Endothelial cell of umbilical vein (primary cell): ENCODE measurements at regions not wholly inside any gene's neighbourhood (a gene's known extent, or its start where the extent isn't known, plus 50 kb on each side); places are given as distances from the start of the nearest gene placed in this dataset.
A peak's percentile ranks its signal among the peaks of the same experiment; 100 is the strongest.

Source experiments
- BruUV-seq: library from RNA; stranded (reverse); fragments of 400-500 nt; replicated peaks from 2 replicates; lab custom pipeline; 2021; lab: Mats Ljungman, UMichigan
- CTCF ChIA-PET: fragments of 300-600, 350-600 bp; sonication (Branson Sonifier 250); formaldehyde crosslinking; loops from one replicate; lab custom pipeline; 2021; ENCODE audit warnings: antibody characterized with exemption, inconsistent platforms; lab: Charles Lee
- POLR2A ChIA-PET: fragments of 300-600, 350-600 bp; sonication (Branson Sonifier 250); formaldehyde crosslinking; loops from one replicate; lab custom pipeline; 2021; ENCODE audit warnings: antibody characterized with exemption, inconsistent platforms; lab: Charles Lee
- DNase-seq: peaks from one replicate; pipeline ENCODE4 v3.0.0-alpha.2; 2011; ENCODE audit warnings: low read depth, low spot score
- FAIRE-seq: peaks from 2 replicates; lab custom pipeline; 2011; peaks lifted over from hg19 to GRCh38; lab: Jason Lieb, UNC
- H2AFZ ChIP-seq: 2 replicates; pipeline ENCODE4 v1.6.0; 2012; ENCODE audit warnings: low read depth, low read length, control low read depth, inconsistent platforms
- H3K27ac ChIP-seq: 2 replicates; pipeline ENCODE4 v1.5.1; 2011; ENCODE audit warnings: low read depth, mild to moderate bottlenecking, control low read depth, low read length, moderate library complexity; ENCODE audit not compliant: insufficient read depth
- H3K27me3 ChIP-seq, 2 experiments: 2 replicates each; pipeline versions ENCODE4 v1.6.0 to v1.6.1; 2011; ENCODE audit warnings: low read length in 2 of 2, mixed read lengths in 1 of 2; ENCODE audit not compliant: control insufficient read depth in 2 of 2, insufficient read depth in 2 of 2
- H3K36me3 ChIP-seq, 2 experiments: 2 replicates in 1 of 2; 3 replicates in 1 of 2; pipeline ENCODE4 v1.5.1; 2011; ENCODE audit warnings: low read length in 2 of 2, mild to moderate bottlenecking in 1 of 2, moderate library complexity in 1 of 2; ENCODE audit not compliant: control insufficient read depth in 2 of 2, insufficient read depth in 2 of 2; ENCODE audit errors: extremely low read depth in 1 of 2
- H3K4me1 ChIP-seq: 3 replicates; pipeline ENCODE4 v1.5.1; 2011; ENCODE audit warnings: mild to moderate bottlenecking, low read length; ENCODE audit not compliant: control insufficient read depth, insufficient read depth; ENCODE audit errors: extremely low read depth
- H3K4me2 ChIP-seq: 2 replicates; pipeline ENCODE4 v1.6.1; 2011; ENCODE audit warnings: low read length, control low read depth, mixed read lengths; ENCODE audit not compliant: insufficient read depth
- H3K4me3 ChIP-seq, 3 experiments: fragments of 200-600 bp in 1 of 3; sonication (generic), shearing (Covaris generic) in 1 of 3; replicated peaks in 1 of 3; 2 replicates each; pipeline ENCODE4 v1.5.1; 2011 to 2016; ENCODE audit warnings: control low read depth in 3 of 3, low read length in 3 of 3, mild to moderate bottlenecking in 2 of 3, inconsistent platforms in 1 of 3, low read depth in 1 of 3, moderate library complexity in 1 of 3; ENCODE audit not compliant: insufficient read depth in 1 of 3
- H3K79me2 ChIP-seq: 2 replicates; pipeline ENCODE4 v1.6.0; 2012; ENCODE audit warnings: low read length, inconsistent platforms; ENCODE audit not compliant: control insufficient read depth, insufficient read depth
- H3K9ac ChIP-seq: replicated peaks from 2 replicates; pipeline ENCODE3; 2011; ENCODE audit warnings: low read length, control low read depth; ENCODE audit not compliant: insufficient read depth; ENCODE audit errors: extremely low read depth
- H3K9me1 ChIP-seq: replicated peaks from 3 replicates; pipeline ENCODE4 v1.6.0; 2011; ENCODE audit warnings: mild to moderate bottlenecking, low read length; ENCODE audit not compliant: control insufficient read depth, insufficient read depth; ENCODE audit errors: extremely low read depth
- H3K9me3 ChIP-seq: replicated peaks from 2 replicates; pipeline ENCODE4 v1.5.1; 2012; ENCODE audit warnings: low read length, inconsistent platforms; ENCODE audit not compliant: control insufficient read depth, insufficient read depth
- H4K20me1 ChIP-seq: replicated peaks from 2 replicates; pipeline ENCODE3; 2011; ENCODE audit warnings: mild to moderate bottlenecking, low read length; ENCODE audit not compliant: control insufficient read depth, insufficient read depth; ENCODE audit errors: extremely low read depth
- EZH2 ChIP-seq: IDR thresholded peaks from 2 replicates; pipeline ENCODE4 v1.6.1; 2012; ENCODE audit warnings: borderline replicate concordance, low read depth, mild to moderate bottlenecking, moderate library complexity, low read length, inconsistent platforms; ENCODE audit not compliant: severe bottlenecking
- FOS ChIP-seq: IDR thresholded peaks from 2 replicates; pipeline ENCODE4 v1.6.1; 2011; ENCODE audit warnings: mild to moderate bottlenecking, low read length, moderate library complexity, borderline replicate concordance; ENCODE audit not compliant: insufficient read depth
- GATA2 ChIP-seq: IDR thresholded peaks from 2 replicates; pipeline ENCODE4 v1.7.0; 2011; ENCODE audit warnings: low read depth, mild to moderate bottlenecking, moderate library complexity, mixed read lengths, low read length; ENCODE audit not compliant: insufficient read length, insufficient read depth
- JUN ChIP-seq: IDR thresholded peaks from 2 replicates; pipeline ENCODE4 v1.6.1; 2011; ENCODE audit warnings: borderline replicate concordance, low read depth; ENCODE audit not compliant: insufficient read length, insufficient read depth
- MYC ChIP-seq: IDR thresholded peaks from one replicate; pipeline ENCODE4 v1.6.1; 2011; ENCODE audit warnings: mild to moderate bottlenecking, low read depth, low read length
- POLR2A ChIP-seq: IDR thresholded peaks from 2 replicates; pipeline ENCODE4 v1.6.1; 2012; ENCODE audit warnings: low read depth, mild to moderate bottlenecking, control low read depth, low read length
- POLR2AphosphoS5 ChIP-seq: IDR thresholded peaks from 2 replicates; pipeline ENCODE4 v1.6.1; 2012; ENCODE audit warnings: low read depth, mild to moderate bottlenecking, control low read depth, low read length, moderate library complexity; ENCODE audit not compliant: insufficient read depth
- dilution Hi-C: fragments of 300-500 bp; cut with MboI; formaldehyde crosslinking; loops from one replicate; pipeline ENCODE4 v1.15.0; 2019; ENCODE audit warnings: low sequenced_read_pairs; ENCODE audit not compliant: extremely low pct_ligation_motif_present
- intact Hi-C: fragments of 100-400 bp; cut with micrococcal nuclease; formaldehyde crosslinking; loops from one replicate; pipeline ENCODE4 v1.10.0; 2022
- TF ChIP-seq, protein P1 (sequence below): IDR thresholded peaks from 2 replicates; pipeline ENCODE4 v1.6.1; 2011; ENCODE audit not compliant: insufficient read depth, insufficient read length
- TF ChIP-seq, protein P2 (sequence below), 2 donors: IDR thresholded peaks; 1 replicate in 1 of 2; 2 replicates in 1 of 2; pipeline ENCODE4 v1.5.1; 2011; ENCODE audit warnings: low read length in 2 of 2, mild to moderate bottlenecking in 2 of 2, moderate library complexity in 2 of 2, control low read depth in 1 of 2, inconsistent platforms in 1 of 2, low read depth in 1 of 2; ENCODE audit not compliant: insufficient read depth in 1 of 2; ENCODE audit errors: extremely low read depth in 1 of 2

DNA sequence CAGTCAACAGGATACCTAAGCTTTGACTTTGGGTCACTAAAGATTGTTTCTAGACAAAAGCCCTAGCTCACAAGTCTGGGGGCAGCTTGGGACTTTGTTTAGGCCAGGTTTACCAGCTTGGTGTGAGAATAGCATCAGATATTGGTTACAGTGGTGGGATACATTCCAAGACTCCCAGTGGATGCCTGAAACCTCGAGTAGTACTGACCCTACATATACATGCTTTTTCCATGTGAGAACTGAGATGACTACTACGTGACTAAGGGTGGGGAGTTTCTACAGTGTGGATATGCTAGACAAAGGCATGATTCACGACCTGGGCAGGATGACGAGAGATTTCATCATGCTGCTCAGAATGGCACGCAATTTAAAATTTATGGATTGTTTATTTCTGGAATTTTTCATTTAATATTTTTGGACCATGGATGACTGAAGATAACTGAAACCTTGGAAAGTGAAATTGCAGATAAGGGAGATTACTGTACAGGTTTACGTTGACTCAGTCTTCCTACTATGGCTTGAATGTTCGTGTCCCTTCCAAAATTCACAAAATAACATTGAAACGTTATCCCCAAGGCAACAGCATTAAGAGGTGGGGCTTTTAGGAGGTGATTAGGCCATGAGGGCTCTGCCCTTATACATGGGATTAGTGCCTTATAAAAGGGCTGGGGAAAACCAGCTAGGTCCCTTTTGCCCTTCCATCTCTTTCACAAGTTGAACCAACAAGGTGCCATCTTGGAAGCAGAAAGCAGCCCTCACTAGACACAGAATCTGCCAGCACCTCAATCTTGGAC lies 50.2 kb upstream of the CTAGE1 start:
- DNase-seq = peak; percentile 92
- H4K20me1 ChIP-seq = no peaks in the 10 kb centered on the region
- intact Hi-C loops = loop anchor here (1.0 to 2.0 kb wide), 3 partner anchors 16 to 293 kb away; no protein-coding TSS in a partner anchor
- dilution Hi-C loops = no loop called here
- peak overlapping the region; percentile 97 for H3K27ac ChIP-seq
- ChIA-PET CTCF (interaction anchor here (1.5 to 2.5 kb wide), 2 partner anchors 13 to 95 kb away, joined by 4 to 11 read pairs; no protein-coding TSS in a partner anchor), POLR2A (no interaction called here)
- peak; percentile 98 for TF ChIP-seq FOS
- TF ChIP-seq EZH2 = no peak
- no peak for TF ChIP-seq POLR2A
- TF ChIP-seq POLR2AphosphoS5 = peak; percentile 36
- TF ChIP-seq JUN = peak; percentile 91
- TF ChIP-seq MYC = no peak
- peak; percentile 90 for TF ChIP-seq GATA2
- TF ChIP-seq, protein P1, sequence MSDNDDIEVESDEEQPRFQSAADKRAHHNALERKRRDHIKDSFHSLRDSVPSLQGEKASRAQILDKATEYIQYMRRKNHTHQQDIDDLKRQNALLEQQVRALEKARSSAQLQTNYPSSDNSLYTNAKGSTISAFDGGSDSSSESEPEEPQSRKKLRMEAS = peak; percentile 71
- TF ChIP-seq, protein P2, sequence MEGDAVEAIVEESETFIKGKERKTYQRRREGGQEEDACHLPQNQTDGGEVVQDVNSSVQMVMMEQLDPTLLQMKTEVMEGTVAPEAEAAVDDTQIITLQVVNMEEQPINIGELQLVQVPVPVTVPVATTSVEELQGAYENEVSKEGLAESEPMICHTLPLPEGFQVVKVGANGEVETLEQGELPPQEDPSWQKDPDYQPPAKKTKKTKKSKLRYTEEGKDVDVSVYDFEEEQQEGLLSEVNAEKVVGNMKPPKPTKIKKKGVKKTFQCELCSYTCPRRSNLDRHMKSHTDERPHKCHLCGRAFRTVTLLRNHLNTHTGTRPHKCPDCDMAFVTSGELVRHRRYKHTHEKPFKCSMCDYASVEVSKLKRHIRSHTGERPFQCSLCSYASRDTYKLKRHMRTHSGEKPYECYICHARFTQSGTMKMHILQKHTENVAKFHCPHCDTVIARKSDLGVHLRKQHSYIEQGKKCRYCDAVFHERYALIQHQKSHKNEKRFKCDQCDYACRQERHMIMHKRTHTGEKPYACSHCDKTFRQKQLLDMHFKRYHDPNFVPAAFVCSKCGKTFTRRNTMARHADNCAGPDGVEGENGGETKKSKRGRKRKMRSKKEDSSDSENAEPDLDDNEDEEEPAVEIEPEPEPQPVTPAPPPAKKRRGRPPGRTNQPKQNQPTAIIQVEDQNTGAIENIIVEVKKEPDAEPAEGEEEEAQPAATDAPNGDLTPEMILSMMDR (IDR thresholded peaks at IDR 0.05; ENCODE audit: extremely low read depth in 1 of 2, insufficient read depth in 1 of 2, low read depth in 1 of 2, low read length in 2 of 2) = no peak
- H3K4me1 ChIP-seq = peaks cover 63% of the 10 kb centered on the region
- no peaks in the 10 kb centered on the region for H3K9me1 ChIP-seq
- H3K9ac ChIP-seq = peak overlapping the region; percentile 42
- peak; percentile 88 for FAIRE-seq
- H3K36me3 ChIP-seq = no peaks in the 10 kb centered on the region
- H3K9me3 ChIP-seq = no peaks in the 10 kb centered on the region
- no TSS peak for BruUV-seq
- H3K4me3 ChIP-seq = no peak overlapping the region
- no peaks in the 10 kb centered on the region for H3K27me3 ChIP-seq
- no peak overlapping the region for H2AFZ ChIP-seq
- no peaks in the 10 kb centered on the region for H3K79me2 ChIP-seq
- H3K4me2 ChIP-seq = no peak overlapping the region
